Right renal cortex interstitium (tissue), 3 donors: ENCODE measurements at regions not wholly inside any gene's neighbourhood (a gene's known extent, or its start where the extent isn't known, plus 50 kb on each side); places are given as distances from the start of the nearest gene placed in this dataset.
"Not testable (repeated sequence)": the region's sequence is repeated elsewhere in the genome, so short reads cannot be mapped to it uniquely, and the experiment has no call there.

Experiments
- DNase-seq, 3 donors: peaks; one replicate each; pipeline ENCODE4 v3.0.0-alpha.2; 2013; ENCODE audit warnings: low read depth in 3 of 3, low spot score in 2 of 3

DNA sequence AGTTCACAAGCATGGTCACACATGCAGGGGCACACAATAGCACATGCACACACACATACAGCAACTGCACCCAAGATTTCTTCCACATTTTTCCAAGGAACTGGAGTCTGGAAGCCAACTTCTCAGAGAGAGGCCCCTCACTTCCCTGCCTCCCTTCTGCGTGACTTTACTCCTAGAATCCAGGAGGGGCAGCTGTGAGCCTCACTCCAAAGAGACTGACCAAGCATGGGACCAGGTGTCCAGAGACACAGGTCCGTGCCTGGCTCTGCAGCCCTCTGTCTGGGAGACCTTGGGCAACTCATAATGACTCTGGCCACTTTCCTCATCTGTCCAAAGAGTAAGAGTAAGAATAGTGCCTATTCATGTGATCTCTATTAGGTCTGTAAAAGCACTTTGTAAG, 104.7 kb upstream of the TMEM132E start:
- DNase-seq: no peak

DNA sequence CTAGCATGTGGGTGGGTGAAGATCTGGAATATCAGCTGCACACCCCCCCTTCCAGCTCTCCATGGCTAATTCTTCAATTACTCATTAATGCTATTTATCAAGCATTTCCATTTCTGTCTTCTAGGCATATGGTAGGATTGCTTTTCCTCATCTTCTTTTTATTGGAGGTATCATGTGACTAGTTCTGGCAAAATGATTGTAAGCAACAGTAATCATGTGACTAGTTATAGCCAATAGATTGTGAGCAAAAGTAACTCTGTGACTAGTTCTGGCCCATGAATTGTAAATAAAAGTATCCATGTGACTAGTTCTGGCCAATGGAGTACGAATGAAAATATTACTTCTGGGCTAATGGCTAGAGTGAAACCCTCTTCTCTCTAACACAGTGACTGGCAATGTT, 107.0 kb upstream of the TMEM132E start:
- no peak for DNase-seq

DNA sequence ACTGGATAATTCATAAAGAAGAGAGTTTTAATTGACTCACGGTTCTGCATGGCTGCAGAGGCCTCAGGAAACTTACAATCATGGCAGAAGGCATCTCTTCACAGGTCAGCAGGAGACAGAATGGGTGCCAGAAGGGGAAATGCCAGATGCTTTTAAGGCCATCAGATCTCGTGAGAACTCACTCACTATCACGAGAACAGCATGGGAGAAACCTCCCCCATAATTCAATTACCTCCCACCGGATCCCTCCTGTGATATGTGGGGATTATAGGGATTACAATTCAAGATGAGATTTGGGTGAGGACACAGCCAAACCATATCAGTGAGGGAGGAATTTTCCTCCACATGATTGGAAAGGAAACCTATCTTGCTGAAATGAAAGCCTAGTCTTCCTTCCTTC, 108.1 kb upstream of the TMEM132E start:
- DNase-seq: not testable (repeated sequence)

DNA sequence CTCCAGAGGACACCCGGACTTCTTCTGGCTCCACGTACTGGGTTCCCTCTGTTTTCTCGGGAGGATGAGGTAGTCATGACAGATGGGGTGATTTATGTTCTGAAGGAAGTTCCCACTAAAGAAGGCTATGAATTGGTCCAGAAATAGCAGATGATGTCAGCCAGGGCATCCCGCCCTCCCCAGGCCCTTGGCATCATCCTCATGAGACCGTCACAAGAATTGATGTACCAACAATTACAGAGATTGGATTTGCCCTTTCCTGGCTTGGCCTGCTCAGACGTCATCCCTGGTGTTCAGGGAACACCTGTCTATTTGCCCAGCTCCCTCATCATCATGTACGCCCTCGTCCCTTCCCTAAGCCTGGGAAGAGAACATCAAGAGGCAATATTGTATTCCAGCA, 102.8 kb upstream of the CCL1 start:
- no peak for DNase-seq

DNA sequence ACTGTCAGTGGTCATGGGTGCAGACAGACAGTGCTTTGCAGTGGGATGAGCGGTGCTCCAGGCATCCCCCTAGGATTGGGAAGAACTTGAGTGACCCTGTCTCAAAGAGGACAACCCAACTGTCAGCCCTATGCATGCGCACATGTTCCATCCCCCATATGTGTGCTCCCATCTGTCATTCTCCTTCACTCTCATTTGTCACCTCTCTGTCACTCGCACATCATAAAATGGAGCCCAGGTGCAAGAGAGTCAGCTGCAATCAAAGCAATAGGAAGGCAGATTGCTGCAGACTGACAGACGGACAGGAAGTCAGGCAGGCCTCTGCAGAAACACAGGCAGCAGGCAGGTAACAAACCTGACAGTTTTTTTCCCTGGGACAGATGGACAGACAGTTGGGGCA, 101.8 kb upstream of the CCL1 start:
- DNase-seq: no peak

DNA sequence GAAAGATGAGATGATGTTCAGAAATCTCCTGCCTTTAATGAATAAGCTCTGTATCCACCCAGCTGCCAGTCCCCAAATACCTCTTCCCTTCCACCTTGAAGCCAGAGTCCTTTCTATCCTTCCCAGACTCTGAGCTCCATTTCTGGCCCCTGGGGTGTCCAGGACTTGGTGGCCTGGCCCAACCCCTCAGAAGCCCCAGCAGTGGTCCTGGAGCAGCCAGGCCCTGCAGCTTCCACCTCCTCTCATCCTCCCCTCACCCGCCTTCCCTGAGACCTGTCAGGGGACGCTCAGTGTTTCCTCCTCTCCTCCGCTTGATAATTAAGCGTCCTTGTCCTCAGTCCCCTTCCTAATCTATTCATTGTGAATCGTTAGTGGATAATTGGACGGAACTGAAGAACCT, 95.2 kb upstream of the CCL1 start:
- DNase-seq: no peak

DNA sequence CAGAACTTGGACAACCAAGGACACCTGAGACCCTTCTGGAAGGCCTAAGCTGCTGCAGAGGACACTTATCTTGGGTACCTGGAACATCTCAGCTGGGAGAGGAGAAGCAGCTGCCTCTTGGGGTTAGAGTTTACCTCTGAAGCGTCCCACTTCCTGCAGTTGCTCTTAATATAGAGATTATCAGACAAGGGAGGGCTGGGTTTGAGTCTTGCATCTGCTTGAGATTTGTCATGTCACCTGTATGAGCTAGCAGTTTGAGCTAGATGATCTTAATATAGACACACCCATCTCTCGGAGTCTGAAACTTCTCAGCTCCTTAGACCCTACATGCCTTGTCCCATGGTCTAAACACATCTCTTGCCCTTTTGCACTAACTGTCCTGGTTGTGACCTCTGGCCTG, 93.1 kb upstream of the CCL1 start:
- DNase-seq: no peak

DNA sequence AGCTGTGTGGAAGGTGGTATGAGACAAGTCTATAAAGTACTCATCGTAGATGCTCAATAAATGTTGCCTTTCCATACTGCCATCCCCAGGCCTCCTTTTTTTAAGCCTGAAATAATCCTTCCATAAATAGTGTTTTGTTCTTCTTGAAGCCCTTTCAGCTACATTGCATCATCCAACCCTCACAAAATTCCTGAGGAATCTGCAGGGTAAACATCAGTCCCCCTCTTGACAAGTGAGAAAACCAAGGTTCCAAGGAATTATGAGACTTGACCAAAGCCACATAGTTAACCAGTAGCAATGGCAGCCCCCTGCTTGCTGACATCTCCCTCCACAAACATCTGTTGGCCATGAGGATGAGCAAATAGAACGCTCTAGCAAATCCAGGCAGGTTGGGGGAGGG, 89.7 kb upstream of the CCL1 start:
- no peak for DNase-seq

DNA sequence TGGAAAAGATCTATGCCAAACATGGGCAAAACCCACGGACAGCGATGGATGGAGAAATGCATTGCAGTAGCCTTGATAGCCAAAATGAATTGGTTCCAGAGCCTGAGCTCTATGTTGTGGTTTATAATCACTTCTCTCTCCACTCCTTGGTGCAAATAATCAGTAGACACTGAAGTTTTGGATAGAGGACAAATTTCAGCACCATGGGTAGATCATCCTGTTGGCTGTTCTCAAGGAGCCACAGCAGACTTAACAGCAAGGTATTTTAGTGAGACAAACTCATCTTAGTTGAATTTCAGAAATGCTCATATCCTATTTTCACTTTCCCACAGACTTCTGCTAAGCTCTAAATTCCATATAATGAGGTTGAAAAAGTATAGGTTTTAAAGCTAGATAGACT, 88.3 kb upstream of the CCL1 start:
- DNase-seq: no peak

DNA sequence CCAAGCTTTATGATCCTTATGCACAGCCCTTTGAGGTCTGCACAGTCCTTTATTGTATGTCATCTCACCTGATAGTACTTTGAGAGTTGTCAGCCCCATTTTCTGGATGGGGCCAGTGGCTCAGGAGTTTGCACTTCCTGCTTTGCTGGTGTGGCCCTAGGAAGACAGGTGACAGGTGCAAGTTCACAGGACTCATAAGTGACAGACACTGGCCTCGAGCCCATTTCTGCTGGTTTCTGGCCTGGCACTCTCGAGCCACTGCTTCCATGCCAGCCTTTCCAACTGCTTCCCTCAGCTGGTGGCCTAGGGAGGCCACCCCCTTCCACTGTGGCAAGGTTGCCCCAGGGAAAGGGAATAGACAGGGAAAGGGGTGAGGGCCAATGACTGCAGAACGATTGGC, 84.4 kb upstream of the CCL1 start:
- no peak for DNase-seq

DNA sequence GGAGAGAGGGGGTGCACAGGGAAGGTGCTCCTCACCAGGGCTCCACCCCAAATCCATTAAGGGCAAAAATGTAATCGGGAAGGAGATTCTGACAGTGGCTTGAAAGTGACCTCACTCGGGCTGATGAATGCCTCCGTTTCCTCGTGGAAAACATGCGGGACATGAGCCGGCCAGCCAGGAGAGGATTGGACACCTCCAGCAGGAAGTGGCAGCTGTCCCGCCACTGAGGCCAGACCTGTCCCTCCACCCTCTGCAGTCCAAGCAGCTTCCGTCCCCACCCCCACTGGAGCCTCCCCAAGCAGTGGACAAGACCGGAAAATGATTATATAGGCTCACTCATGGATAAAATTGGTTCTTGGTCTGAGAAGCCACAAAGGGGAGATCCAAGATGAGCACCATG, 82.1 kb upstream of the CCL1 start:
- DNase-seq: no peak

DNA sequence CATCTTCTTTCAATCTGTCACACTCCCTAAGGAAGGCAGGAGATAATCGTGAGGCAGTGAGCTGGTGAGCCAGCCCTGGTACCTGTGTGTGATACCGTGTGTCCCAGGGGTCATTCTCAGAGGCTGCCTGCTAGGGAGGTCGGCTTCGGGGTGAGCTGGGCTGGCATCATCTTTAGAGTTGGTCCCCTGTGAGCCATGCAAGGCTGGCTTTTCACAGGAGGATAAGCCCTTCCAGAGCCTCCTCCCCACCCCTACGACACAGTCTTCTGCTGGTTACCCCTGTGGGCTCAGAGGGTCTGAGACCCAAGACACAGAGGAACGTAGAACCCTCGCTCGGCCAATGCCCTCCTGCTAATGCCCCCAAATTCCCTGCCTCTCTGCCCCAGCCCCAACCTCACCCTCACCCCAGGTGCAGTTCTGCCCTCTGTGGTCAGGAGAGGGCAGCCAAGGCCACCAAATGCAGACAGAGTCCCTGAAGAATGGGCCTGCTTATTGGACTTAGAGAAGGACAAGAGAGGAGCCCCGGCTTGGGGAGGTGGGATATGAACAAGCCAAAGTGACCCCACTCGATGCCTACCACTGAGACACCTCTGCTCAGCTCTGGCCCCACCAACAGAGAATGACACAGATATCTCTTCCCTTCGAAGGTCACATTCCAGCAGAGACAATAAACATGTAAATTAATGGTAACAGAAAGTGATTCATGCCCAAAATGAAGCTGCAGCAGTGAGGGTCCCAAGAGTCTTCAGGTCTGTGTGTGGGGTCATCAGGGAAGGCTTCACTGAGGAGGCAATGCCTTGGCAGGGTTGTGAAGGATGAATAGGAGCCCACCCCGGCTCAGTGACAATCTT, 80.8 kb upstream of the CCL1 start:
- DNase-seq: no peak

DNA sequence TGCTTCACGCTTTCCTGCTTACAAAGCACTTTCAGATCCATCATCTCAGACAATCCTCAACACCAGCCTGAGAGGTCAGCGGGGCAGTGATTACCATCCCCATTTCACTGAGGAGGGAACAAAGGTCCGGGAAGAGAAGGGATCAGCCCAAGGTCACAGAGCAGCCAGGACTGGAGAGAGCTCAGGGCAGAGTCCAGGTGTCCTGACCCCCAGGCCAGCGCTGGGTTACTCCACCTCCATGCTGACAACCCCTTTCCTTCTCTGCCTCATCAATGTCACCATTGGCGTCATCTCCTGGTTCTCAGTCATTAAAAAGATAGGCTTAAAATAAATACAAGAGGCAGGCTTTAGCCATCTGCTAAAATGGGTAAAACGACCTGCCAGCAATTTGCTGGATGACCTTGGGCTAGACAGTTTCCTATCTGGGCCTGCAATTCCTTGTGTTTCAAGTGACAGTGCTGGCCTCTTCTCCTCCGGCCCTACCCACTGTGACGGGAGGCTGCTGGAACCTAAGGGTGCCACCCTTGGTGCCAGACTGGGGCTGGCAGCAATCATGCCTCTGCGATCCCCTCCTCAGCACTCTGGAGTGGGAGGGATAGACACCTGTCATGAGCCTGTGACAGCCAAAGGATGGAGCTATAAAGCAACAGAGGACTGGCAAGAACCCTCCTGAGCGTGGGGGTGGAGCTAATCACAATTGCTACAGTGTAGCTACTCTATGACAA, 79.5 kb upstream of the CCL1 start:
- DNase-seq: no peak

DNA sequence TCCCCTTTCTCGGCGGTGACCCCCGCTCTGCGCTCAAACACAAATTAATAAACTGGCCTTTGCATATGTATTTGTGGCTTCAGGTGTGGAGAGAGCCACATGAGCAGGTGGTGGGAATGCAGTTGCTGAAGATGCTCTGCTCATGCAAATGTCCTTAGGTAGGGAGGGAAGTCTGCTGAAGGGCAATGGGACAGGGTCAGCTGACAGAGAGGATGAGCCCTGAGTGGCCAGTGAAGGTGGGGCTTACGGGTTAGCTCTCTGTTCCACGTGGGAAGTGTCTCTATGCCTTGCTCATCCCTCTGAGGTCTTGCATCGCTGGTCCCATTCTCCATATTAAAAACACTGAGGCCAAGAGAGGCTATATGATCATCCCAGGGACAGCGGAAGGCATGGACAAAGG, 74.2 kb upstream of the CCL1 start:
- no peak for DNase-seq

DNA sequence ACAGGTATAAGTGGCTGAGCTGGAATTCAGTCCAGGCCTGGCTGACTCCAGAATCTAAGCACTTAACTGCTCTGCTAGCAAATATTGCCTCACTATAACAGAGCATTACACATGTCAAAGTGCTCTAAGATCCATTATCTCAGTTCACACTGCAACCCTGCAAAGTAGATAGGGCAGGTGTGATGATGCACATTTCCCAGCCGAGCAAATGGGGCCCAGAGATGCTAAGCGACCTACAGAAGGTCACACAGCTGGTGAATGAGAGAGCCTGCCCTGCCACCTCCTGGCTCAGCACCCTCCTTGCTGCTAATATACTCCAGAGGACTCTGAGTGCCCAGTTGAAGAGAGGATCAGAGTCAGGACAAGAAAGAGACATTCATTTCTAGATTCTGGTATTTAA, 73.6 kb upstream of the CCL1 start:
- no peak for DNase-seq

DNA sequence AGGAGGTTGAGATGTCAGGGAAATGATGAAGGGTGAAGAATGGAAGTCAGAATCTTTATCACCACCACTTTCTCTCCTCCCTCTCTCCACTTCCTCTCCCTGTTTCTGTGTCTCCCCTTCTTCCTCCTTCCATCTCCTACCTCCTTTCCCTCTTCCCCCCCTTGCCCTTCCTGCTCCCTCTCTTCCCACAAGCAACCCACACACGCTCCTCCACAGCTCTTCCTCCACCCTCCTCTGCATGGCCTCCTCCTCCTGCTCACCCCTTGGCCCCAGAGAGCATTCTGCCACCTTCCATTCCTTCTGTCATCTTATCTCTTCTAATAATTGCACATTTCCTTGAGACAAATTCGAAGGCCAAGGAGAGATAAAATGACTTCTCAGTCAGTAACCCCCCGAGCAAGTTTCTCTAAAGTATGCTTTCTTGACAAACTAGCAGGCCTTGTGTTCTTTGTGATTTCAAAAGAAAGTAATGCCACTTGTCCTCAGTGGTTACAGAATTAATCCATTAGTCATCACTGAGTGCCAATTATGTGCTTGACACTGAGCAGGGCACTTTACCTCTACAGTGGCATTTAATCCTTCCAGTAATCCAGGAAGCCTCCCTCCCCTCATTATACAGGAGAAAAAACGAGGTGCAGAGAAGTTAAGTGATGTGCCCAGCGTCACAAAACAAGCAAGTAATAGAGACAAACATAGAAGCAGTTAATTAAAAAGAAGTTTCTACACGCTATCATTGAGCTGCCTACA, 72.3 kb upstream of the CCL1 start:
- DNase-seq: no peak

DNA sequence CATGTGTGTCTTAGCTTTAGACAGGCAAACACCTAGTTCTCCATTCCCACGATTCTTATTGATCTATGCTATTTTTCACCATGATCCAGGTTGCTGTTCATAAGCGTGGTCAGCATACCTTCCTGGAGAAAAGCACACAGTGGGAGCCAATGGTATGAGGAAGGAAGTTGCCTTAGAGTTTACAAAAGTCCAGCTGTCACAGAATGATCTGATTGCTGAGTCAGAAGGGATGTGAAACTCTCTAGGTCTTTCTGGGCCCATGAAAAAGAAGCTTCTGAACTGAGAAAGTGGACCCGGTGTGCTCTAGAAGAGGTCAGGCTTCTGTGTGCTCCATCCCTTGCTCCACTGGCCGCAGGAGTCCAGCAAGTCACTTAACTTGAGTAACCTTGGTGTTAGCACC, 71.0 kb upstream of the CCL1 start:
- DNase-seq: no peak

DNA sequence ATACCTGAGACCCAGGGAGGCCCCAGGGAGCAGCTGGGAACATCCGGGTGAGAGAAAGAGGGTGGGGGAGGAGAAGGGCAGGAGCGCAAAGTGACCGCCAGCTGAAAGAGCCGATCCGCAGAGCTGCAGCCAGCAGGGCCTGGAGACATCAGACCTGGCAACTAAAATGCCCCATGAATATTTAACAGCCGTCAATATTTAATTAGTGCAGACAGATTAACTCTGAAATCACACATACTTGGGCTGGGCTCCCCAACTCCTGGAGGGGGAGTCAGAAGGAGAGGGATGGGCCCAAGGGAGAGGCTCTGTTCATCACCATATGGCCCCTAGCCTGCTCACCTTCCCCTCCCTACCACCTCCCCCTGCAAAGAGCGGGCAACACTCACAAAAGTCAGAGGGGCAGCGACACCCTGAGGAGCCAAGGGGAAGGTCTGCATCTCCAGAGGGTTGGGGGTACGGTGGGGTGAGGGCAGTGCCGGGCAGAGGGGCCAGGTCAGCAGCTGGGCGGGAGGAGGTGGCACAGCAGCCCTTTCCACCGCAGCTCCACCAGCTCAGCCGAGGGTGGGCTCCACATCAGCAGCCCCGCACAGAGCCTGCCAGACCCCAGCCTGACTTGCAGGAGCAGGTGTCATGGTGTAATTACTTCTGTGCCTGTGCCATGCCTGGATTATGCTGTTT, 61.9 kb upstream of the CCL1 start:
- DNase-seq: no peak

DNA sequence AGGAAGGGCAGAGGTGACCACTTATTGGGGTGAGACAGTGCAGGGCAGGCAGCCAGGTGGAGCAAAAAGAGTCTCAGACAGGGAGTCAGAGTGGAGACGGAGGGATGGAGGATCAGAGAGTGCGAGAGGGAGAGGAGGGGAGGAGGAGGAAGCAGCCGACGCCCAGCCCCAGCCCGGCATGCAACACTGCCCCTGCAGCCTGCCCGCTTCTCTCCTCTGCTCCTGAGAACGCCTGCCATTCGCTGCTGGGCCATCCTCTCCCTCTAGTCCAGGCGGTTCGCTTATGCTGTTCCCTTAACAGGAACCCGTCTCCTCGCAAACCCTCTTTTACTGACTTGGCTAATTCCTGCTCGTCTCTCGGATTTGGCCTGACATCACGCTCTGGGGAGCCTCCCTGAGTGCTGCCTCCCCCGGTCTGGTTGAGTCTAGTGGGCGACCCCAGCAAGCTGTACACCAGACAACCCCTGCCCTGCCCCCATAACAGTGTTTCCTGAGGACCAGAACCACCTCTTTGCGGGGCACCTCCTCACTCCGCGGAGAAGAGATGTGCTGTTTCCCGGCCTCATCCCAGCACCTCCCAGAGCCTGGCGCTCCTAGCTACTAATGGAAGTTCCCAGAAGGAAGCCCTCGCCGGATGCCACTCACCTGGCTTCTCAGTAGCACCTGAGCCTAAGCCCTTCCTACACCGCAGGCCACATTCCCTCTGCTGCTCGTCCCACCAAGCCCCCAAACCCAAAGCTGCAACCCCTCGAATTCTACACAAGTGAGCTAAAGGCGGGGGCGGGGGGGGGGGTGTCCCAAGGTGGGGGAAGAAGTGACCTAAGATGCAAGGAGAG, 61.2 kb upstream of the CCL1 start:
- no peak for DNase-seq

DNA sequence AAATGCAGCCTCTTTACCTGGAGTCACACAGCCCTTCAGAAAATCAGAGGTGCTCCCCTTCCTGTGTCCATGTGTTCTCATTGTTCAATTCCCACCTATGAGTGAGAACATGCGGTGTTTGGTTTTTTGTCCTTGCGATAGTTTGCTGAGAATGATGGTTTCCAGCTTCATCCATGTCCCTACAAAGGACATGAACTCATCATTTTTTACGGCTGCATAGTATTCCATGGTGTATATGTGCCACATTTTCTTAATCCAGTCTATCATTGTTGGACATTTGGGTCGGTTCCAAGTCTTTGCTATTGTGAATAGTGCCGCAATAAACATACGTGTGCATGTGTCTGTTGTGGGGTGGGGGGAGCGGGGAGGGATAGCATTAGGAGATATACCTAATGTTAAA, 60.3 kb upstream of the CCL1 start:
- DNase-seq: not testable (repeated sequence)
